Hematopoietic multipotent progenitor cell treated with erythropoietin and hydrocortisone succinate and interleukin-3 and kit ligand, for 6 days (in vitro differentiated cells): ENCODE measurements at regions not wholly inside any gene's neighbourhood (a gene's known extent, or its start where the extent isn't known, plus 50 kb on each side); places are given as distances from the start of the nearest gene placed in this dataset.
A peak's percentile ranks its signal among the peaks of the same experiment; 100 is the strongest.

Experiments
- DNase-seq: peaks from one replicate; pipeline ENCODE4 v3.0.0-alpha.2; 2015

- no peak for DNase-seq
Measured at GRCh38 chr20:39277185-39277584, 315.0 kb downstream of the DHX35 start.

DNA sequence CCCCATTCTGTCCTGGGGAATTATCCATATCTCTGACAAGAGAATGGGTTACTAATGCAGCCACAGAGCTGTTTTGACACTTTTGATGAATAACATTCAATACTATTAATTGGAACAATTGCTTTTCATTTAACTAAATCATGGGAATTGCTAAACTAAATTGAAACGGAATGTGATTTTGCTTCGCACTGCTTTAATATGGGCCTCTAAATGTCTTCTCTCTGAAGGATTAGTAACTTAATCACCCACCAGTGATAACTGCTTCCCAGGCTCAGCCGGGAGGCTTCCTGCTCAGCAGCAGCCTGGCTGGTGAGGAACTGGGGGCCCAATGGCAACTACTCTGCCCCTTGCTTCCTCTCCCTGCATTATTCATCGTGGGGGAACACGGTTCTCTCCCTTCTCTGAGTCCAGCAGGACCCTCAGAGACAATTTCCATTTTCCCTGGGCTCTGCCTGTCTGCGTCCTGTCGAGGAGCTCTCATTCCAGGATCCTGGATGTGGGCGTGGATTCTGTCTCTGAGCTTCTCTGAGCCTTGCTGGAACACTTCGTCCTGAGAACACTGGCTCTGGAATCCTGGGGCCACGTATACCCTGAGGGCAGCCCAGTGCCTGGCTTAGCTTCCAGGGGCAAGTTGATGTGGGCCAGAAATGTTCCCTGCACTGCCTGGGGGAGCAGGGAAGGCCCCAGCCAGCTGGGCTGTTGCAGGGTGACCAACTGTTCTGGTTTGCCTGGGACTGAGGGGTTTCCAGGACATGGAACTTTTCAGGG lies 308.9 kb downstream of the DHX35 start:
- DNase-seq: no peak

- no peak for DNase-seq
Measured at GRCh38 chr20:39269493-39270217, 307.5 kb downstream of the DHX35 start.

DNA sequence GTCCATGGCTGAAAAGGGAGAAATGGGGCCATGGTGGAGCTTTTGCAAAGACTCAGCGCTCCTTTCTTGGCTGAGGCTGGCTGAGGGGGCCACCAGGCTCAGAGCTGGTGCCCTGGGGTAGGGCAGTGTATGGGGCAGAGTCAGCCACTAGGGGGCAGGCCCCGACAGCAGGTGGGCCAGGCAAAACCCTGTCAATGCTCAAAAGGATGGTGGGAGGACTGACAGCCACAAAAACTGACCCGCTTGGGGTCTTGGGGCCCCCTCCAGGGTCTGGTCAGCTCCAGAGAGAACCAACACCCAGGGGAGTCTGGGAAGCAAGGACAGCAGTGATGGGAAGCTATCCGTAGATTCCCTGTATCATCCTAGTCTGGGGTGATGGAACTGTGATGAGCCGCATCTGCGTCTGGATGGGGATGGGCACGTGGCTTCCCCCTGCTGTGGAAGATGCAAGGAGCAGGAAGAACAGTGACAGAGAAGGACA lies 306.9 kb downstream of the DHX35 start:
- peak; percentile 61 for DNase-seq

- no peak for DNase-seq
Measured at GRCh38 chr20:39268491-39268951, 306.4 kb downstream of the DHX35 start.

GRCh38 chr20:39266989-39267388 lies 304.8 kb downstream of the DHX35 start:
- DNase-seq: no peak

DNA sequence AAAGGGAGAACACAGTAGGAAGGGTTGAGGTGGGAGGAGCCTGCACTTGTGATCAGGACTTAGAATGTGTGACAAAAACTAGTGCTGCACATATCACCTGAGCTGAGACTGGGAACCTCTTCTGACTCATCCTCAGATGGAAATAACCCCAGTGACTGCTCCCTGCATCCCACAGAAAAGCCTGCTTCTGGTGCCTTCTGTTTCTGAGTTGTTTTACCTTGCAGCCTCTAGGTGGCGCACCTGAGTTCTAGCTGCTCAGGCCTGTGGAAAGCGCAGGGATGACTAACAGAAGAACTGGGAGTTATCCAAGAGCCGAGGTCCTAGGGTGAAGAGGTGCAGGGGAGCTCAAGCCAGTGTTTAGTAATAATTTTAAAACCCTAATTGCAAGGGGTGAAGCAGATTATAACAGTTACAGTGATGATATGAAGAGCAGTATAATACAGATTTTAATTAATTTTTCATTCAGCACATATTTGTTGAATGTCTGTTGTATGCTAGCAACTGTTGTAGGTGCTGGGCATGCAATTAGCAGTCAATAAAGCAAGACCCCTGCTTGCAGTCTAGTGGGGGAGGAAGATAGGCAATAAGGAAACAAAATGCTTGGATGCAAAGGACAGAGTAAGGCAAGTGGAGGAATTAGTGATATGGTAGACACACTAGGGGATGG lies 302.5 kb downstream of the DHX35 start:
- peak; percentile 66 for DNase-seq

DNA sequence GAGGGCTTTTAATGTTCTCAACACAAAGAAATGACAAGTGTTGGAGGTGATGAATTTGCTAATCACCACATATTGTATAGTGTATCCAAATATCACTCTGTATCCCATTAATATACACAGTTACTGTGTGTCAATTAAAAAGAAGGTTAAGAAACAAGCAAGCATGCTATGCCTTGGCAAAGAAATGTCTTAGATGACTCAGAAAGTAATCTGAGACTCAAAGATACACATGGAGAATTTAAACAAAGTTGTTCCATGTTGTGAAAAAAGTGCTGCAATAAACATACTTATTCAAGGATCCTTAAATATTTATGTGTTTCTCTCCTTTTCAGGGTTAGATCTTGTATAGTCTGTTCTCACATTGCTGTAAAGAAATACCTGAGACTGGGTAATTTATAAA lies 300.9 kb downstream of the DHX35 start:
- no peak for DNase-seq

DNA sequence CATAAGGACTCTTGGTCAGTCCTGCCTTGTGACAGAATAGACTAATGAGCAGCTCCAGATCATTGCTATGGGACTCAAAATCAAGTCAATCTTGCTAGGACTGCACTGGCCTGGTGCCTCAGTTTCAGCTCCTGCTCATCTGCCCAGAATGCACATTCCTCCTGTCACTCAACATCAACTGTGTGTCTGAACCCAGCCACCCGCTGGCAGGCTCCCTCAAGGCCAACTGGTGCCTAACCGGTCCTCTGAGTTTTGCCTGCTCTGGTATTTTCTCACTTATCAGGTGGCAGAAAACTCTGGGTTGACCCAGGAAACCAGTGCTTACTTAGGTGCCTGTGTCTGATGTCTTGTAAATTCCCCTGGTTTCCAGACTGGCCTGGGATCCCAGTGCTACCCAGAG lies 297.7 kb downstream of the DHX35 start:
- no peak for DNase-seq

DNA sequence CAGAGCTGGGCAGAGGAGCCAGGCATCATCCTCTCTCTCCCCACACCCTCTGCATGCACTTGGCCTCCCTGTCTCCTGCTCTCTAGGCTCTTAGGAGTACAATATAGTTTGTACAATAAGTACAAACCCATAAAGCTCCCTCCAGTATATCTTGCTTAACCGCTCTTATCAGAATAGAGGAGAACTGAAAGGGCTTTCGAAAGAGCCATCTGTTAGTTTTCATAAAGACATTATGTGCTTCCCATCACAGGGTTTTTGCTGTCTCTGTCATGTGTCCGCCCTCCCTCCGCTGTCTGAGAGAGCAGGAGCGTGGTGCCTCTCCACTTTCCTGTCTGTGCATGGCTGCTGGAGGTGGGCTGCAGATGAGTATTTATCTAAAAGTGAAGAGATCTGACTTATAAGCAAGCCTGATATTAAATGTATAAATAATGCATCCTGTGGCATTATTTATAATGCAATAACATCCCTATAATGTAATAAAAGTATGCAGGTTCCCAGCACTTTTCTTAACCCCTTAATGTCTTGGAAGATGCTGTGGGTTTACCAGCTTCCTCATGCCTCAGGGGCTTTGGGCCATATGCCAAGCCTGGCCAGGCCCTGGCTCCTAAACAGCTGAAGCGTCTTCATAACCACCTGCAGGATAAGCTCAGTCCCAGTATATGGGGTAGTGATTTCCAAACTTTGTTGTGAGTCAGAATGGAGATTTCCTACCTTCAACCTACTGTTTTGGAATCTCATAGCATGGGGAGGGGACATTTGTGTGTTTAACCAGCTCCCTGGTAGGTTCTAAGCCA lies 297.1 kb downstream of the DHX35 start:
- no peak for DNase-seq

GRCh38 chr20:39258253-39258652 lies 296.1 kb downstream of the DHX35 start:
- no peak for DNase-seq

GRCh38 chr20:39253051-39253755 lies 291.1 kb downstream of the DHX35 start:
- DNase-seq: no peak

- no peak for DNase-seq
Measured at GRCh38 chr20:39252035-39252434, 289.9 kb downstream of the DHX35 start.

DNA sequence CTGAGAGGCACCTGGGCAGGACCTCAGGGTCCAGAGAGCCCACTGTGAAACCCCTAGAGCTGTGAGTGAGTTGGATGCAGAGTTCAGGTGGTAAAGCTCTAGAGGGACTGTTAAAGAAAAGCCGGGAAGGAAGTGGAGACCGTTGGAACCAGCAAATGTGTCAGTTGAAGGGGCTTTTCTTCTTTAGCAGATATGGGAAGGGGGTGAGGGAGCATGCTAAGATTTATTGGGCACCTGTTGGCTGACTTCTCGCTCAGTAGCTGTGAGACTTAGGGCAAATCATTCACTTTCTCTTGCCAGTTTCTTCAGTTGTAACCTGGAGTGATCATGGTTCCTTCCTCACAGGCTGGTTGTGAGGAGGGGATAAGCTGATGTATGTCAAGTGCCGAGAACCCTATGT lies 287.7 kb downstream of the DHX35 start:
- DNase-seq: no peak

DNA sequence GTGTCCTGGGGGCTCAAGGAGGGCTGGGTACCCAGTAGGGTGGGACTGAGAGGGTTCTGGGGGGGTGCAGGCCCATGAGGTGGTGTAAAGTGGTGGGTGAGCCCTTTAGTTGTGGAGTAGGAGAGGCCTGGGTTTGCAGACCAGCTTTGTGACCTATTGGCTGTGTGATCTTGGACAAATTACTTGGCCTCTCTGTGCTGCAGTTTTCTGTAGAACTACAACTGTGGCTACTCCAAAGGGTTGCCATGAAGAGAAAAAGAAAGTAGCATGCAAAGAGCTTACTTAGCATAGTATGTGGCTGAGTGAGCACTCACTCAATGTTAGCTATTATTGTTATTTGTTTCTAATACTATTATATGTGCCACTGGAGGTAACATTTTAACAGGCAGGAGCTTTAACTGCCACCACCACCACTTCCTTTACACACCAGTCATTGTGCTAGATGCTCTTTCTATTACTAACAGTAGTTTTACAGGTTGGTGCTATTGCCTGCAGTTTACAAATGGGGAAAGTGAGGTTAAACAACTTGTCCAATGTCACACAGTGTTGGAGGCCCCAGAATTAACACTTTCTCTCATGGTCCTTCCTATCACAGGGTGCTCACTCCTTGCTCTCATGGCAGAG lies 286.8 kb downstream of the DHX35 start:
- no peak for DNase-seq

GRCh38 chr20:39248171-39248861 lies 286.2 kb downstream of the DHX35 start:
- no peak for DNase-seq

DNA sequence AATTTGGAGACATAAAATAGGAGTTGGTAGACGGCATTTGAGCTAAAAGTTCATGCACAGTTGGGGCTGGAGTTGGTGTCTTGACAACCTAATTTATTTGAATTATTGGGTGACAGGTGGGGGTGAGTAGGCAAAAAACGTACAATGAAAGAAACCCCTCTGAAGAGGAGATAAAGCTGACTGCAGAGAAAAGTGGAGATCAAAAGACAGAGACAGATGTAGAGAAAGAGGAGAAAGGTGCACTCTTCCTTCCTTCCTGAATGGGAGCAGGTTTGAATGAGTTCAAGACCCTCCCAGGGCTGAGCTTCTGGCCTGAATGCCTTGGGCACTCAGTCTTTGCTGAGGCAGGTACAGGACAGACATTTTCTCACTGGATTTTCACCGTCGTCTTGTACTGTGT lies 284.3 kb downstream of the DHX35 start:
- no peak for DNase-seq

GRCh38 chr20:39245685-39246311 lies 283.7 kb downstream of the DHX35 start:
- no peak for DNase-seq

GRCh38 chr20:39243962-39244361 lies 281.8 kb downstream of the DHX35 start:
- DNase-seq: no peak

- DNase-seq: no peak
Measured at GRCh38 chr20:39242614-39243013, 280.5 kb downstream of the DHX35 start.
